Spleen (tissue), 7 donors: ENCODE measurements at regions not wholly inside any gene's neighbourhood (a gene's known extent, or its start where the extent isn't known, plus 50 kb on each side); places are given as distances from the start of the nearest gene placed in this dataset.

Experiments
- CTCF ChIP-seq, 11 experiments: fragments of 200-600 bp in 7 of 11; fragments of 450-650 bp in 4 of 11; sonication (generic) in 4 of 11; IDR thresholded peaks in 8 of 11; conservative IDR thresholded peaks in 3 of 11; 1 replicate in 7 of 11; 2 replicates in 4 of 11; pipeline versions ENCODE4 v1.4.0 to v1.8.0; 2016 to 2021; ENCODE audit warnings: antibody characterized with exemption in 11 of 11, inconsistent platforms in 4 of 11, mild to moderate bottlenecking in 1 of 11
- POLR2A ChIP-seq, 3 donors: fragments of 450-650 bp; IDR thresholded peaks; one replicate each; pipeline ENCODE4 v1.5.1; 2017; ENCODE audit warnings: antibody characterized with exemption in 3 of 3, mild to moderate bottlenecking in 1 of 3
- POLR2AphosphoS5 ChIP-seq, 3 donors: sonication (generic); formaldehyde crosslinking; IDR thresholded peaks; one replicate each; pipeline ENCODE4 v1.5.1; 2017; ENCODE audit warnings: antibody characterized with exemption in 3 of 3
- donor health status: DM: no; HTN: no; CAD: no; lungs with moderate emphysema.
- donor health status: DM: no; HTN: no; CAD: no.
- donor health status: DM: no; HTN: no; CAD: no.

GRCh38 chr22:27312966-27313855, 488.3 kb downstream of the MN1 start:
- no peak for TF ChIP-seq POLR2AphosphoS5 (IDR thresholded peaks at IDR 0.05)
- no peak for TF ChIP-seq CTCF (IDR thresholded peaks at IDR 0.05 in 8 of 11, conservative IDR thresholded peaks at IDR 0.05 in 3 of 11)
- no peak for TF ChIP-seq POLR2A (IDR thresholded peaks at IDR 0.05)
